Osteoblast (primary cell): ENCODE measurements at regions not wholly inside any gene's neighbourhood (a gene's known extent, or its start where the extent isn't known, plus 50 kb on each side); places are given as distances from the start of the nearest gene placed in this dataset.

Experiments used
- DNase-seq: peaks from one replicate; pipeline ENCODE4 v3.0.0; 2011; ENCODE audit warnings: low spot score, mixed read lengths; ENCODE audit not compliant: insufficient read length; ENCODE audit errors: missing footprints
- H2AFZ ChIP-seq: 2 replicates; pipeline ENCODE4 v1.6.0; 2011; ENCODE audit warnings: mild to moderate bottlenecking, low read length
- H3K27ac ChIP-seq: 2 replicates; pipeline ENCODE4 v1.5.1; 2011; ENCODE audit warnings: mild to moderate bottlenecking, low read depth, low read length, moderate library complexity
- H3K27me3 ChIP-seq: 2 replicates; pipeline ENCODE4 v1.6.0; 2012; ENCODE audit warnings: mild to moderate bottlenecking, control low read depth, inconsistent platforms, low read length, moderate library complexity; ENCODE audit not compliant: insufficient read depth
- H3K36me3 ChIP-seq: 2 replicates; pipeline ENCODE4 v1.5.1; 2011; ENCODE audit warnings: mild to moderate bottlenecking, low read length, control low read depth, moderate library complexity; ENCODE audit not compliant: insufficient read depth
- H3K4me1 ChIP-seq: 2 replicates; pipeline ENCODE4 v1.5.1; 2011; ENCODE audit warnings: mild to moderate bottlenecking, low read length, control low read depth, moderate library complexity; ENCODE audit not compliant: insufficient read depth
- H3K4me2 ChIP-seq: 2 replicates; pipeline ENCODE4 v1.6.0; 2011; ENCODE audit warnings: mild to moderate bottlenecking, low read length; ENCODE audit not compliant: insufficient read depth
- H3K4me3 ChIP-seq: fragments of 200-600 bp; sonication (generic); 3 replicates; pipeline ENCODE4 v1.5.1; 2012; ENCODE audit warnings: mild to moderate bottlenecking, low read length, inconsistent platforms; ENCODE audit not compliant: insufficient read depth
- H3K79me2 ChIP-seq: 2 replicates; pipeline ENCODE4 v1.6.0; 2012; ENCODE audit warnings: mild to moderate bottlenecking, low read length, control low read depth, inconsistent platforms; ENCODE audit not compliant: insufficient read depth
- H3K9me3 ChIP-seq: 2 replicates; pipeline ENCODE4 v1.5.1; 2011; ENCODE audit warnings: low read depth, low read length, control low read depth
- H4K20me1 ChIP-seq: 2 replicates; pipeline ENCODE4 v1.6.0; 2012; ENCODE audit warnings: mild to moderate bottlenecking, low read length, control low read depth; ENCODE audit not compliant: insufficient read depth
- TF ChIP-seq, protein P1 (sequence below): IDR thresholded peaks from 2 replicates; pipeline ENCODE4 v1.5.1; 2011; ENCODE audit warnings: mild to moderate bottlenecking, low read depth, low read length, moderate library complexity; ENCODE audit errors: extremely low read depth

DNA sequence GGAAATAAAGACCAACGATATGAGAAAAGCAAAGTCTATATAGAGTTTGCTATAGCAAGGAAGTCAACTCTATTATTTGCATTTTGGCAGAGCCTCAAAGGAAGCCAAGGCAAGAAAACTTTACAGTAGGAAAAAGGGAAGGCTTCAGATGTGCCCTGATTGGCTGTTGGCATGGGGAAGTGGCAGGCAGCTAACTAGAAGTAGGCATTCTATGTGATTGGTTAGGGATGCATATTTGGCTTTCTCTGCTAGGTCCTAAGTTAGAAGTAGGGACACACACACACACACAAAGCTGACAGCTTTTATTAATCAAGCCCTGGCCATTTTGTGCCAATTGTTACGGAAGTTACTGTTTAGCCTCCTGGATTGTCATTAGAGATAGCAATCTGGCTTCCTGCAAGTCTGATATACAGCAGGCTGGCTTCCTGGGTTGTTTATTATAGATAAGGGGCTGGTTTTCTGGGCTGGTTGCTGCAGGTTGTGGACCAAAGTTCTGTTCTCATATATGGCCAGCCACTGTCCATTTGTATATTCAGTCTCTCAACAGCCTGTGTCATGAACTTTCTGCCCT lies 308.1 kb upstream of the GRAMD2B start:
- DNase-seq: no peak
- no peak overlapping the region for H2AFZ ChIP-seq
- TF ChIP-seq, protein P1, sequence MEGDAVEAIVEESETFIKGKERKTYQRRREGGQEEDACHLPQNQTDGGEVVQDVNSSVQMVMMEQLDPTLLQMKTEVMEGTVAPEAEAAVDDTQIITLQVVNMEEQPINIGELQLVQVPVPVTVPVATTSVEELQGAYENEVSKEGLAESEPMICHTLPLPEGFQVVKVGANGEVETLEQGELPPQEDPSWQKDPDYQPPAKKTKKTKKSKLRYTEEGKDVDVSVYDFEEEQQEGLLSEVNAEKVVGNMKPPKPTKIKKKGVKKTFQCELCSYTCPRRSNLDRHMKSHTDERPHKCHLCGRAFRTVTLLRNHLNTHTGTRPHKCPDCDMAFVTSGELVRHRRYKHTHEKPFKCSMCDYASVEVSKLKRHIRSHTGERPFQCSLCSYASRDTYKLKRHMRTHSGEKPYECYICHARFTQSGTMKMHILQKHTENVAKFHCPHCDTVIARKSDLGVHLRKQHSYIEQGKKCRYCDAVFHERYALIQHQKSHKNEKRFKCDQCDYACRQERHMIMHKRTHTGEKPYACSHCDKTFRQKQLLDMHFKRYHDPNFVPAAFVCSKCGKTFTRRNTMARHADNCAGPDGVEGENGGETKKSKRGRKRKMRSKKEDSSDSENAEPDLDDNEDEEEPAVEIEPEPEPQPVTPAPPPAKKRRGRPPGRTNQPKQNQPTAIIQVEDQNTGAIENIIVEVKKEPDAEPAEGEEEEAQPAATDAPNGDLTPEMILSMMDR: no peak
- no peaks in the 10 kb centered on the region for H3K4me1 ChIP-seq
- no peaks in the 10 kb centered on the region for H3K9me3 ChIP-seq
- no peak overlapping the region for H3K4me3 ChIP-seq
- H3K36me3 ChIP-seq: no peaks in the 10 kb centered on the region
- no peaks in the 10 kb centered on the region for H3K27me3 ChIP-seq
- H3K4me2 ChIP-seq: no peak overlapping the region
- H4K20me1 ChIP-seq: no peaks in the 10 kb centered on the region
- H3K27ac ChIP-seq: no peak overlapping the region
- no peaks in the 10 kb centered on the region for H3K79me2 ChIP-seq

GRCh38 chr5:126117044-126117443 lies 306.2 kb upstream of the GRAMD2B start:
- no peaks in the 10 kb centered on the region for H3K79me2 ChIP-seq
- TF ChIP-seq, protein P1: no peak

DNA sequence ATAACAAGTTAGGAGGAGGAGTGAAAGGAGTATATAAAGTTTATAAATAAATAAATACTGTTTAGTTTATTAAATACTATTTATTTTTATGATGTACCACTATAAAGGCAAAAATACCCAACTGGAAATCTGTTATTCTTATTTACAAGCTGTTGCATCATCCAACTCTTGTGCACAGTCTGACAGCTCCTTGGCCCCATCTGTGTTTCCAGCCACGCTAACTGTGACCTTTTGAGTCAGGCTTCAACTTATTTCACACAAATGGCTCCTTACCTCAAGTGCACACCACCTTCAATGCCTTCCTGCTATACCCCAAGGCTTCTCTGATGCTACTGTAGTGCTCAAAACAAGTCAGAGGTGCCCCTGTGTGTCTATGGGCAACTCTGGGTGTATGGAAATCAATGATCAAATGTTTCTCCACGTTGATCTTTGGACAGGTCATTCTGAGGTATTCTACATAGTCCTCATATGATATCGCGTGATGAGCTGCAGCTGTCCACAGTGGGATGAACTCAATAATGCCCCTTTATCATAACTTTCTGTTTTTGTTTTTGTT lies 303.2 kb upstream of the GRAMD2B start:
- H3K27me3 ChIP-seq: no peaks in the 10 kb centered on the region
- TF ChIP-seq, protein P1: no peak
- DNase-seq: no peak
- no peaks in the 10 kb centered on the region for H3K9me3 ChIP-seq
- no peak overlapping the region for H3K4me3 ChIP-seq
- no peaks in the 10 kb centered on the region for H3K36me3 ChIP-seq
- no peaks in the 10 kb centered on the region for H3K79me2 ChIP-seq
- no peaks in the 10 kb centered on the region for H4K20me1 ChIP-seq
- peak overlapping the region; percentile 6 for H2AFZ ChIP-seq
- peaks cover 17% of the 10 kb centered on the region for H3K4me1 ChIP-seq
- H3K4me2 ChIP-seq: no peak overlapping the region
- H3K27ac ChIP-seq: no peak overlapping the region

More at GRCh38 chr5:126117044-126117443, 306.2 kb upstream of the GRAMD2B start:
- no peak overlapping the region for H2AFZ ChIP-seq
- no peak overlapping the region for H3K4me3 ChIP-seq
- no peaks in the 10 kb centered on the region for H3K4me1 ChIP-seq
- no peaks in the 10 kb centered on the region for H3K27me3 ChIP-seq
- peak; percentile 22 for DNase-seq
- H3K9me3 ChIP-seq: no peaks in the 10 kb centered on the region
- H3K27ac ChIP-seq: no peak overlapping the region
- no peaks in the 10 kb centered on the region for H4K20me1 ChIP-seq
- H3K36me3 ChIP-seq: no peaks in the 10 kb centered on the region
- H3K4me2 ChIP-seq: no peak overlapping the region

GRCh38 chr5:126120939-126121338 lies 302.3 kb upstream of the GRAMD2B start:
- Histone ChIP-seq H2AFZ (no peak overlapping the region), H3K79me2 (no peaks in the 10 kb centered on the region), H3K4me2 (no peak overlapping the region), H4K20me1 (no peaks in the 10 kb centered on the region), H3K27ac (no peak overlapping the region), H3K4me1 (peaks cover 26% of the 10 kb centered on the region), H3K36me3 (no peaks in the 10 kb centered on the region), H3K4me3 (no peak overlapping the region), H3K27me3 (no peaks in the 10 kb centered on the region), H3K9me3 (no peaks in the 10 kb centered on the region)
- TF ChIP-seq, protein P1: no peak
- no peak for DNase-seq
